HG02623 (cell line): ENCODE measurements at regions not wholly inside any gene's neighbourhood (a gene's known extent, or its start where the extent isn't known, plus 50 kb on each side); places are given as distances from the start of the nearest gene placed in this dataset.

ENCODE experiments used
- ATAC-seq: cut with Tn5 transposase; IDR thresholded peaks from one replicate; pipeline ENCODE4 v1.9.1; 2021; ENCODE audit warnings: moderate library complexity; ENCODE audit not compliant: unreplicated experiment

DNA sequence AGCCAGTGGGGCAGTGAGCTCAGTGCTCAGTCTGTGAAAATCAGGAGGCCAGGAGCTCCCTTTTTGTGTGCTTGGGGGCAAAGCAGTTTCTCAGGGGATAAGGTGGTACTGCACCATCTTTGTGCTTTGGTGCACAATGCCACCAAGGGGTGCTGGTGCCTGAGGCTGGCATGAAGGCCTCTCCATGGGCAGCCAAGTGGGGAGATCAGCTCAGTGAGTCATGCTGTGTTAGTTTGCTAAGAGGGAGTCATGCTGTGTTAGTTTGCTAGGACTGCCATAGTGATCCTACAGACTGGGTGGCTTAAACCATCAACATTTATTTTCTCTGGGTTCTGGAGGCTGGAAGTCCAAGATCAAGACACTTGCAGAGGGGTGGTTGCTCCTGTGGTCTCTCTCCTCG, 428.1 kb downstream of the PRDM2 start:
- ATAC-seq, result no peak

DNA sequence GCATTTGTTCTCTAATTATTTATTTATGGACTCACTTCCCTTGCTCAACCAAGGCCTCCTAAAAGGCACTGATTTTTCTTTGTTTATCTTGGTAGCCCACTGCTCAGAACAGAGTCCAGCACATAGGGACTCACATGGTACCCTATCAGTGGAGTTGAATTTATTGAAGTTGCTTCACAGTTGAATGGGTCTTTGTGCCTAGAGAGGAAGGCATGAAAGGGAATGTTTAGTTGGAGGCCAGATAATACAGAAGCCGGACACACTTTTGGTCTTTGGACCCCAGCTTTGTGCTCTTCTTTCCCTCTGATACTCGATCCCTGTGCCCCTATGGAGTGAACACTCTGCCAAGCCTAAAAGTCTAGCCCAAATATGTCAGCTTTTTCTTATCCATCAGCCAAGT, 429.0 kb downstream of the PRDM2 start:
- no peak for ATAC-seq

DNA sequence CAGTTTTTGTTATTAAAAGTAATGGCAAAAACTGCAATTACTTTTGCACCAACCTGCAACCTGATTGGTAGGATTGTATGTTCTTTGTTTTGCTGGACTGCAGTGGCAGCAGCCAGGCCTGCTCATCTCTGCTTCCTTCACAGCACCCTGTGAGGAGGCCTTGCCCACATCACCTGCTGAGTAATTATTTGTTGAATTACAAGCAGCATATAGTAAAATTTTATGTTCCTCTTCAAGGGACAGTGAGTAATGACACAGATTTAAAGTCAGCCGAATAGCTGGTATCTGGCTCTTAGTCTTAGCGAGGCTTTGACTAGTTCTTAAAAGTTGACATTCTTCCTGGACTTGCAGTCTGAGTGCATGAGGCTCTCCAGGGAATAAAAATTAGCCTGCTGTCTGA, 435.1 kb downstream of the PRDM2 start:
- ATAC-seq, result no peak

DNA sequence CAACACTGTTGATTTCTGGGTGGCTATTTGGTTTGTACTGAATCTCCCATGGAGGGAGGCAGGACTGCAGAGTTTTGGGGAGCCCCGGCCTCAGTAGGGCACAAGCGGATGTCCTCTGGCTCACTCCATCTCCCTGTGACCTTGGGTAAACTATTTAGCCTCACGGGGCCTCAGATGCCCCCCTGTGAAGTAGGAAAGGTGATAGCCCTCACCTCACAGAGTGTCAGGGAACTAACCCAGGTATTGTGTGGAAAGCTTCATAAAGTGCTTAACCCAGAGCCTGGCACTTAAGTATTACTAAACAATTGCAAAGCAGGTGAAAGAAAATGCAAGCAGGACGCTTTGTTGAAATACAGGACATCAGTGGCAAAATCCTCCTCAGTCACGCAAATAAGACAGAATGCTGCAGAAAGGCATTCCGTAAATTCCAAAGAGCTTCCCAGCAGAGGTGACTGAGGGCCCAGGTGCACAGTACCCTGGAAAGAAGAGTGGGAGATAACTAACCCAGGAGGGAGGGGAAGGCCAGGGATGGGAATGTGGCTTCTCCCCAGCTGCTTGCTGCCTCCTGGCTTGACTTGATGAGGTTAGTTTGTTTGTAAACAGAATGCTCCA, 436.3 kb downstream of the PRDM2 start:
- ATAC-seq, result no peak

DNA sequence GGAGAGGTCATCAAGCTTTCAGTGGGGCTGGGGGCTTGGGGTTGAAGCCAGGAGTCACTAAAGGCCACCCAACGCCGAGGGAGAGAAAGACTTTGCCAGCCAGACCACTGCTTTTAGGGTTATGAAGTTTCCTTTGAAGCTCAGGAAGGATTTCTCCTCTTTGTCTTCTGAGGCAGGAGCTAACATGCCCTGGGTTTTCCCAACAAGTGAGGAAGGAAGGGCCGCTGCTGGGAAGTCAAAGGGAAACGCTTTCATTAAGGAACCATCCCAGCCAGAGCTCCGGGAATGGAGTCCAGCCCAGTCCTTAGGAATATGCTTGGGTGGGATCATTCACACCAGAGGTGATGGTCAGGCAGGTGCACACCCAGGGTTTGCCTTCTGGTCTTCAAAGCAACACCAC, 436.9 kb downstream of the PRDM2 start:
- ATAC-seq, result no peak

DNA sequence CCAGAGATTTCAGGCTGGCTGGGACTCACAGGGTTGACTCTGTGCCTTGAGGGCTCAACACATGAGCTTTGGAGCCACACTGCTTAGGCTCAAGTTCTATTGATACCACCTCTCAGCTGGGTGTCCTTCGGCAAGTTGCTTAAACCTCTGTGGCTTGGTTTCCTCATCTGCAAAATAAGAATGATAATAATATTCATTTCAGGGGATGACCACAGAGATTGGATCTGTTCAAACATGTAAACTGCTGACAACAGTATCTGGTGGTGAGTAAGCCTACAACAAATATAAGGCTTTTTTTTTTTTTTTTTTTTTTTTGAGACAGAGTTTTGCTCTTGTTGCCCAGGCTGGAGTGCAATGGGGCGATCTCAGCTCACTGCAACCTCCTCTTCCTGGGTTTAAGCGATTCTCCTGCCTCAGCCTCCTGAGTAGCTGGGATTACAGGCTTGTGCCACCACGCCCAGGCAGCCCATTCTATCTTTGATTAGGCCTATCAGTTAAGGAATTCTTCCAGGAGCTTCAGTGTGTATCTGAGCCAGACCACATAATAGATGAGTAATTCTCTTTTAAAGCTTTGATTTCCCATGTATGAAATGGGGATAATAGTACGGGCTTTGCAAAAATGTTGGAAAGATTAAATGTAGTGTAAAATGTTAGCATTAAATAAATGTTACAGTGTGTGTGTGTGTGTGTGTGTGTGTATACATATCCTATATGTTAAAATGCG, 437.6 kb downstream of the PRDM2 start:
- ATAC-seq, result no peak

DNA sequence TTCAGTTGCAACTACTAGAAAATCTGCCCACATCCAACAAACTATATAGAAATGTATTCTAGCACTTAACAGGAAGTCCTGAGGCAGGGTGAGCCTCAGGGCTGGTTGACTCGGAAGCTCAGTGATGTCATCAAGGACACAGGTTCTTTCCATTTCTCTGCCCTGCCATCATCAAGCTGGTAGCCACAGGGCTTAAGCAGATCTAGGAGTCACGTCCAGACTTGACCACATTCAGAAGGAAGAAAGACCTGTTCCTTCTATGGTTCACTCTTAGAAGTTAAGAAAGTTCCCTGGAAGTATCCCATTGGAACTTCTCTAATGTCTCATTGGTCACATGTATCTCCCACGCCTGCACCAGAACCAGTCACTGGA, 438.1 kb downstream of the PRDM2 start:
- ATAC-seq, result no peak

DNA sequence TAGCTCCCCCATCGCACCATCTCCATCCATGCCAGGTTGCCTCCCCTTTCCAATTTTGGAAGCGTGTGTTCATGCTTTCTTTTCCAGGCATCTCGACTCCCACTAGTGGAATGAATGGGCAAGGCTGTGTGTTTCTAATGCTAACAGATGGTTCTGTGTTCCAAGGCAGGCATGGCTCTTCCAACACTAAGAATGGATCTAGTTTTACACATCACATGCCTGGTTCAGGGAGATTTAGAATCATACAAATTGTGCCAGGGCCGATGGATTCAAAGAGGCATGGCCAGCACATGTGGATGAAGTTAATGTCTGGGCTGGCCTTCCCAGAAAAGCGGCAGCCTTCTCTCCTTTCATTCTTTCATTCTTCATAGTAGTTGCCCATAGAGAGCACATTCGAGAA, 438.7 kb downstream of the PRDM2 start:
- ATAC-seq, result no peak

DNA sequence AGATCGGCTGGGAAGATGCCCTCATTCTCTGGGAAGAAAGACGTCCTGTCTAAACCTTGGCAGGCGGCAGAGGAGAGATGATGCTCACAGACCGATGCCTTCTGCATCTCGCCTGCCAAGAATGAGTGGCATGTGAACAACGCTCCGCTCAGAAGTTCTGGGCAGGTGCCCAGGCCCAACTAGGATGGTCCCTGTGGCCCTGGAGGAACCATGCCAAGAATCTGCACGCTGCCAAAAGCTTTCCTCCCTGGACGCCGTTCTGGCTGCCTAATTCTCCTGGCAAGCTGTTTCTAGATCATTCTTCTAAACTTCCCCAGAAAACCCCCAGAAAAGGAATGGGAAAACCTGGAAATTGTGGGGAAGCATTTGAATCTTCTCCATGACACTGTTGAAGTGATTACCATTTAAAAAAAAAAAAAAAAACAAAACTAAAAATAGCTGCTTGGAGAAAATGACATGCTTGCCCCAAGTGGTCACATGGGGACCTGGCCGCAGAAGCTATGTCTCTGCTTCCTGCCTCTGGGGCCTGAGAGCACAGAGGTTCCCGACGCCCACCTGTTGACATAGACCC, 440.9 kb downstream of the PRDM2 start:
- no peak for ATAC-seq

DNA sequence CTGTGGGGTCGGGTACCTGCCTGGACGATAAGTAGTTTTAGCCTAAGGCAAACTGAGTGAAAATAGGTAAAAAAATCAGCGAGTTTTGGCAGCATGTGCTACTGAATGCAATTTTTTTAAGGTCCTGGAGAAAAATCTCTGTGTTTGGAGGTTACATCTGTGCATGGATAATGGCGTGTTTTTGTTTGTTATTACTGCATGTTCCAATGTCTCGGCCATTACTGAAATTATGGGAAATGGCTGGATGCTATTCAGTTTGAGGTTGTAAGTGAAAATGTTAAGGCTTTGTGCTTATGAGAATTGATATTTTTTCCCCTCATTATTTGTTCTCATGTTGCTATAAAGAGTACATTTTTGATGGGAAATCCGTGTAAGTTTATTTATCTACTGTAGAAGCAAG, 441.7 kb downstream of the PRDM2 start:
- ATAC-seq, result no peak

DNA sequence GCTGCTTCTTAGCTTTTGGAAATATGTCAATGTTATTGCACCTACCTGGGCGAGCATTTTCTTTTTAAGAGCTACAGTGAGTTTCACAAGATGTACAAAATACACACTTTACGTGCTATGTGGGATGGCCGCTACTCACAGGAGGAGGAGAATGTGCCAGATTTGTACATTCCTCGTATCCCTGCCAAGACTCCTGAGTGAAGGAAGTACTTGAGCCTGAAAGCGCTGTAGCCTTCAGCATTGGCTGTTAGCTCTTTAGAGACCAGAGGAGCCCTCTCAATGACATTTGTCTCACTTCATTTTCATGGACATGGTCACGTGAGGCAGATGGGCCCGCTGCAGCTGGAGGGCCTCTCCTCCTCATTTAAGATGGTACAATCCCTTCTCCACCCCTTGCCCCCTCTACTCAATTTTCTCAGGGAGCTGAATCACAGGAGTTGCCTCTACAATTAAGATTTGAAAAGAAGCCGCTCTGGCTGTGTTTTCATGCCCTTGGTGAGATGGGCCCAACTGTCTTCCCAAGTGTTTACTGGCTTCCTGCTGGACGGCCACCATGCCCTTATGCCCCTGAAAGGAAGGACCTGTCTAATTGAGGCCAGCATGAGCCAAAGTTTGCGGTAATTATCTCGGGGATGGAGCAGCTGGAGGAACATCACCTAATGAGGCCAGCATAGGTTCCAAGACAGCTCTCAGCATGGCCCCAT, 442.6 kb downstream of the PRDM2 start:
- ATAC-seq, result no peak

DNA sequence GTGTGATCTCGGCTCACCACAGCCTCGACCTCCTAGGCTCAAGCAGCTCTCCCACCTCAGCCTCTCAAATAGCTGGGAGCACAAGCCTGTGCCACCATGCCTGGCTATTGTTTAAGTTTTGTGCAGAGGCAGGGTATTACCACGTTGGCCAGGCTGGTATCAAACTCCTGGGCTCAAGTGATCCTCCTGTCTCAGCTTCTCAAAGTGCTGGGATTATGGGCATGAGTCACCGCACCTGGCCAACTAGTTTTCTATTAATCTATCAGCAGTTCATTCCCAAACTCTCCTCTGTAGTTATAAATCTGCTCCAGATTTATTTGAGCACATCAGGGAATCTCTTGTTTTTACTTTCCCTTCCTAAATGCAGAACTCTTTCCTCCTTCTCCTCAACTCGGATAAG, 443.8 kb downstream of the PRDM2 start:
- no peak for ATAC-seq

DNA sequence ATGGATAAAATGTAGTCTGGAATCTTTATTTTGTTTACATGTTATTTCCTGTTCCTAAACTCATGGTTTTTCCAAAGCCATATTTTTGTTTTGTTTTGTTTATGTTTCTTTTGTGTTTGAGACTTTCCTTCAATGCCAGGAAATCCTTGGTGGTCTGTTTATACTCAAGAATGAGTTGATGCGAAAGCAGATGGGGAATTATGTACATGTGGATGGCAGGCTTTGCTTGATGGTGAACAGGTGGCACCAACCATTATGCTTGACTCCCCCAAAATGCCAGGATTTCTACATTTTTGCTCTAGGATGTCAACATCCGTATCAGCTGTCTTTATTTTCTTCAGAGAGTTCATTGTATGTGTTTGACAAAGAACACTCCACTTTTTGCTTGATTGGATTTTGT, 448.5 kb downstream of the PRDM2 start:
- no peak for ATAC-seq

DNA sequence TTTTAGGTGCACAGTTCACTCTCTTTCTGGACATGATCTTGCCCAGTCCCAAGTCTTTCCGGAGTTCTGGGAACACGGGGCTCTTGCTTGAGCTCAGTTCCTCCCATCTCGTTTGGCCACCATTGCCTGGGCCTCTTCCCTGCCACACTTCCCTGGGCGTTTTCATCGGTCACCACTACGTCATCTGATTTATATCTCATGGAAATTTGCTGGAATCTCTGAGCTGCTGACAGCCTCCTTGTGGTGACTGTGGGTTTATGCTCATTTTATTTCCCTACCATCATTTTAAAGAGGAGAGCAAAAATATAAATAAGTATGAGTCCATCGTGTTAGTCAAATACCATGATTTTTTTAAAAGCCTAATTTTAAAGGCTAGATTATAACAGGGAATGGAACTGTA, 449.1 kb upstream of the KAZN start:
- ATAC-seq, result no peak

DNA sequence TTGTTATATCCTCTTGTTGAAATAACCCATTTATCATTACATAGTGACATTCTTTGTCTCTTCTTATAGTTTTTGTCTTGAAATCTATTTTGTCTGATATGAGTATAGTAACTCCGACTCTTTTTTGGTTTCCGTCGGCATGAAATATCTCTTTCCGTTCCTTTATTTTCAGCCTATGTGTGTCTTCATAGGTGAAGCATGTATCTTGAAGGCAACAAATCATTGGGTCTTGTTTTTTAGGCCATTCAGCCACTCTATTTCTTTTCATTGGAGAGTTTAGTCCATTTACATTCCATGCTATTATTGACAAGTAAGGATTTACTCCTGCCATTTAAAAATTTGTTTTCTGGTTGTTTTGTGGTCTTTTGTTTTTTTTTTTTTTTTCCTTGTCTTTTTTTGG, 441.9 kb upstream of the KAZN start:
- ATAC-seq, result no peak

DNA sequence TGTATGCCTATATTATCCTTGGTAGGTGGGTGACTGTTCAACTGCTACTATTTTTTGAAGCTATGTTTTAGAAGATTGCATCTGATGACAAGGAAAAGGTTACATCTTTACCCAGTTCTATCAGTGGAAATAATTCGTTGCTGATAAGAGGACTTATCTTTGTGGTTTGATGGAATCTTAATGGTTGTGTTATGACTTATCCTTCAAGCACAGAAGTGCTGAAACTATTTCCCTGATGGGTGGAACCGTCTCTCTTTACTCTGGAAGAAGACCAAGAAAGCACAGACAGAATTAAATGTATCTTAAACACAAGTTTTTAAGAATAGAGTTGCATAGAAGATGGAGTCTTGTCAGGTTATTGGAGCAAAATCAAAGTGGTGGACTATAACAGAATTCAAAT, 437.7 kb upstream of the KAZN start:
- ATAC-seq, result no peak

DNA sequence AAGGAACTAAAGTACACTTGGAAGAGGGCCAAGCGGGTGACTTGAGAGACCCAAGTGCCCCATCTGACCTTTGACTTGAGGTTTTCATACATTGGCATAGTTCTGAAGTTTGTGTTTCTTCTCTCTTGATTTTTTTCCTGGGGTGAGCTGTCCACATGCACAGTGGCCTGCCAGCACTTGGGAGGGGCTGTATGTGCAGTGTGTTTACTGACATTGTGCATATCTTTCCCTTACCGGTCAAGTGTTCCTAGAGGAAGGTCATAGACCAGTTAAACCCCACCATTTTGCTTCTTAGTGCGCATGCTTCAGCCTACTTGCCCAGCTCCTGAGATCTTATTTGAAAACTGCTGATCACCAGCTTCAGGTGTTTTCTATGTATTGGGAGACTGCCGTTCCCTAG, 435.2 kb upstream of the KAZN start:
- ATAC-seq, result no peak

DNA sequence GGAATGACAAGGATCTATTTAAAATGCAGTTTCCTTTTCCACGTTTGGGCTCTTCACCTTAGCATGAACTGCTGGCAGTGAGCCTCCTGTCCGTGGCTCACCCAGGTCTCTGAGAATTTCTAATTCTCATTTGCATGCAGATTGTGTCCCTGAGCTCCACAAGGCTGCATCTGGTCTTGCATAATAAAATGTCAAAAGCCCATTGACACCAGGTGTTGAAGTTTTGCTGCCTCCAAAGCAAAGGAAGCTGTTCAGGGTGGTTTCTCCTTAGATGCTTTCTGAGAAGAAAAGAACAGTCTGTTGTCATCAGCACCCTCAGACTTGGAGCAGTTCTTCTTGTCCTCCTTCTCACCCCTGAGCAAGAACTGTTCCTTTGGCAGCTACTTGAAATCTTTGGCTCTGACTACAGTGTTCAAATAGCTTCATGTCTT, 433.1 kb upstream of the KAZN start:
- ATAC-seq, result no peak

DNA sequence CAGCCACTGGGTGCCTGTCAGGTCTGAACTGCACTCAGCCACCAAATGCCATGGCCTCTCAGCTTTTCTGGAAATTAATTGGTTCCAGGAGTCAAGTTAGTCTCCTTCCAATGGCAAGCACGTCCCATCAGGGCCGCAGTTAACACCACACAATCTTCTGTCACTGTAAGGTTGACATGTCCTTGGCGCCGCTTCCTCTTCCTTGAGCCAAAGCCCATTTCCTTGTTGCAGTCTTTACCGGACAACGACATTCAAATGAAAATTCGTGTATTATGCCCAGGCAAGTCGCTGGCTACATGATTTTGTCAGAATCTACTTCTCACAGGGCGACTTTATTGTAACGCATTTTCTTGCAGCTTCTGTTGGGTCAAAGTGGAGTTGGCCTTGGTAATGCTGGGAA, 430.6 kb upstream of the KAZN start:
- ATAC-seq, result no peak

DNA sequence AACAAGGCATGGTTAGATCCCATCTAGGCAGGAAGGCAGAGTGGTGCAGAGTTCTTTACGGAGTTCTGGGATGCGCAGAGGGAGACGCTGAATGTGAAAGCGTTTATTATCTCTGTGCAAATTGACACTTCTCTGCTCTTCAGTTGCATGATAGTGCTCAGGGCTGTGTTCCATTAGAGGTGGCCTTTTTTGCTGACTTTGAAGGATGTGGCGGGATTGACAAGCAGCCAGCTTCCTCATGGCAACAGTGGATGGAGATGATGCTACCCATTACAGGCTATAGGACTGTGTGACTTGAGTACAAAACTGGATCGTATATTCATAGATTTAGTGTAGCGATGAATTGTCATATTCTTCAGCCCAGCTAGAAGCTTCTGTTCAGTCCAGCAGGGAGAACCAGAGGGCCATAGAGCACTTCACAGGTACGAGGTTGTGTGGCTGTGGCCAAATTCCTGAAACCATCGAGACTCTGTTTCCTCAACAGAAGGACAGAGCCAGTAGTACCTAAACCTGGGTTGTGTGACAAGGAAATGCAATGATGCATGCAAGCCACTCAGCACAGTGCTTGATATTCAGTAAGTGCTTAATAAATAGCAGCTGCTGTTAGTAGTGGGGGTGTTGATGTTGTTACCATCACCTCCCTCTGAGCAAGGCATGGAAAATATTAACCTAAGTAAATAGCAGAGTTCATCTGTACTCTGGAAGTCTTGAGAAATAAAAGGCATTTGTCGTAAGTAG, 430.0 kb upstream of the KAZN start:
- ATAC-seq, result no peak

DNA sequence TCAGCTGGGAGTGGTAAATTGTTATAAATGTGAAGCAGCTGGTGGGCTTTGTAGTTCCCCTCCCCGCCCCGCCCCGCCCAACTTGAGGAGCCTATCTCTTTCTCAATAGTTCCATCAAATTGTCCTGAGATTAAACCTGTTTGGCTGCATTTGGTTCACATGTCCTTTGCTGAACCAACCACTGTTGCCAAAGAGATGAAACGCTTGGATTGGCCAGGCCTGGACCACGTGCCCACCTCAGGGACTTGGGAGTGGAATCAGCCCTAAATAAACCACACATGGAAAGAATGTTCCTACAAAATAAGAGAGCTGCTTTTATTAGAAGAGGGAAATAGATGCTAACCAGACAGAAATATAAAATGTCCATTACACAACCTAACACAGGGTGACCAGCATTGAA, 424.9 kb upstream of the KAZN start:
- ATAC-seq, result no peak
